ENCODE measurements at regions not wholly inside any gene's neighbourhood (a gene's known extent, or its start where the extent isn't known, plus 50 kb on each side); places are given as distances from the start of the nearest gene placed in this dataset.

DNA sequence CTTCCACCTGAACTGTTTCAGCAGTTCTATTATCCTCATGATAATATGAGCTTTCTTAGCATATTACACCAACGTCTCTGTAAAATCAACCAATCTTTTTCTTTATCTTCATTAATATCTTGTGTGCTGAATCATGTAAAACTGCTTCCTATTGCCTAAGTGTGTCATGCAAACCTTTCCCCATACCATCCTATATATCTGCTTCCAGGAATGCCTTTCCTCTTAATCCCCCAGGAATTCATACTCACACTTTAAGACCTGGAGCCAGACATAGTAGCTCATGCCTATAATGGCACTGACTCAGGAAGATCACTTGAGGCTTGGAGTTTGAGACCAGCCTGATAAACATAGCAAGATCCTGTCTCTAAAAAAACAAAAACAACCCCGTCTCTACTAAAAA, 183.9 kb downstream of the NRIP1 start:
- POLR2A ChIA-PET (ENCODE audit: unreplicated experiment) = interaction anchor here (0.7 kb wide), 2 partner anchors 10 to 84 kb away, joined by 3 to 6 read pairs; no protein-coding TSS in a partner anchor
- DNase-seq = peak; percentile 91
- no peak overlapping the region for H3K4me3 ChIP-seq (ENCODE audit: low read length)

DNA sequence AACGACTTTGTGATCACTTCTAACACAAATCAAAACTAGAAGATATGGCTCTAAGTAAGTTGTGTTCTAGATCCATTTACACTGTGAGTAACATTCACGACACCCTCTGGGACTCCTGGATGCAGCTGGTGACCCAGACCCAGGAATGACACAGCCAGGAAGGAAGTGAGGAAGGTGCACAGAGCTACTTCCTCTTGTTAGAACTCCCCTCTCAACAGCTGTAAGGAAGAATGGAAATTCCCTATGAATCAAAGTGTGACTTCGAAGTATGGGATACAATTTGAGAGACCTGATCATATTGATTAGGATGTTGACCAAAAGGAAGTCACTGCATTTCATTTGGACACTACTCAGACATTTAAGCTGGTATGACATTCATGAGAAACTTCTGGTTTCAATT, 185.3 kb downstream of the NRIP1 start:
- ChIA-PET POLR2A (ENCODE audit: unreplicated experiment) (interaction anchor here (0.6 kb wide), 1 partner anchor 969 kb away, joined by 5 read pairs; no protein-coding TSS in a partner anchor), CTCF (interaction anchor here (1.1 kb wide), 1 partner anchor 15 kb away, joined by 4 read pairs; no protein-coding TSS in a partner anchor)
- no peaks in the 10 kb centered on the region for H3K27me3 ChIP-seq (ENCODE audit: low read length)
- DNase-seq (peak; percentile 85), ATAC-seq (peak; percentile 56)
- H2AFZ ChIP-seq (ENCODE audit: low read length) = peak overlapping the region; percentile 3; the same call in 1 of the 2 replicates
- no peaks in the 10 kb centered on the region for H3K9me3 ChIP-seq (ENCODE audit: low read length)
- intact Hi-C loops (cut with micrococcal nuclease) = loop anchor here (1.0 to 5.0 kb wide), 6 partner anchors 15 to 603 kb away; no protein-coding TSS in a partner anchor
- H3K9ac ChIP-seq (ENCODE audit: low read length) = peak overlapping the region; percentile 77
- TF ChIP-seq, protein P1, sequence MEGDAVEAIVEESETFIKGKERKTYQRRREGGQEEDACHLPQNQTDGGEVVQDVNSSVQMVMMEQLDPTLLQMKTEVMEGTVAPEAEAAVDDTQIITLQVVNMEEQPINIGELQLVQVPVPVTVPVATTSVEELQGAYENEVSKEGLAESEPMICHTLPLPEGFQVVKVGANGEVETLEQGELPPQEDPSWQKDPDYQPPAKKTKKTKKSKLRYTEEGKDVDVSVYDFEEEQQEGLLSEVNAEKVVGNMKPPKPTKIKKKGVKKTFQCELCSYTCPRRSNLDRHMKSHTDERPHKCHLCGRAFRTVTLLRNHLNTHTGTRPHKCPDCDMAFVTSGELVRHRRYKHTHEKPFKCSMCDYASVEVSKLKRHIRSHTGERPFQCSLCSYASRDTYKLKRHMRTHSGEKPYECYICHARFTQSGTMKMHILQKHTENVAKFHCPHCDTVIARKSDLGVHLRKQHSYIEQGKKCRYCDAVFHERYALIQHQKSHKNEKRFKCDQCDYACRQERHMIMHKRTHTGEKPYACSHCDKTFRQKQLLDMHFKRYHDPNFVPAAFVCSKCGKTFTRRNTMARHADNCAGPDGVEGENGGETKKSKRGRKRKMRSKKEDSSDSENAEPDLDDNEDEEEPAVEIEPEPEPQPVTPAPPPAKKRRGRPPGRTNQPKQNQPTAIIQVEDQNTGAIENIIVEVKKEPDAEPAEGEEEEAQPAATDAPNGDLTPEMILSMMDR (conservative IDR thresholded peaks at IDR 0.05; ENCODE audit: low read depth, low read length) = no peak
- TF ChIP-seq EZH2 (IDR thresholded peaks at IDR 0.05; ENCODE audit: low read length, unreplicated experiment) = no peak
- TF ChIP-seq EZH2phosphoT487 (IDR thresholded peaks at IDR 0.05; ENCODE audit: borderline replicate concordance, low read length) = no peak
- no peaks in the 10 kb centered on the region for H3K9me2 ChIP-seq (replicated peaks; ENCODE audit: low read length)
- peaks cover 78% of the 10 kb centered on the region for H3K4me1 ChIP-seq (ENCODE audit: insufficient read depth, low read length)
- peak overlapping the region; percentile 94 for H3K27ac ChIP-seq (ENCODE audit: low read length)
- H4K20me1 ChIP-seq (ENCODE audit: low read length) = no peaks in the 10 kb centered on the region
- no peaks in the 10 kb centered on the region; the same call in 1 of the 2 replicates for H3K36me3 ChIP-seq (ENCODE audit: low read depth, low read length)
- H3K79me2 ChIP-seq (ENCODE audit: low read length) = peaks cover 12% of the 10 kb centered on the region; the same call in 1 of the 2 replicates
- H3K4me2 ChIP-seq (ENCODE audit: low read length) = peak overlapping the region; percentile 60
- peak overlapping the region; percentile 22; the same call in 1 of the 2 replicates for H3K4me3 ChIP-seq (ENCODE audit: low read length)
- BruUV-seq (replicated peaks) = no TSS peak
- peaks cover 16% of the 10 kb centered on the region for H3F3A ChIP-seq (ENCODE audit: low read length, unreplicated experiment)

More for the DNA sequence above, 183.9 kb downstream of the NRIP1 start:
- intact Hi-C loops (cut with micrococcal nuclease) = loop anchor here (1.0 kb wide), 1 partner anchor 711 kb away; no protein-coding TSS in a partner anchor
- no TSS peak for BruUV-seq (replicated peaks)
- Histone ChIP-seq H3K9me2 (replicated peaks; ENCODE audit: low read length) (no peaks in the 10 kb centered on the region), H3K9ac (ENCODE audit: low read length) (peak overlapping the region; percentile 77), H3K9me3 (ENCODE audit: low read length) (no peaks in the 10 kb centered on the region), H3K4me1 (ENCODE audit: insufficient read depth, low read length) (peaks cover 64% of the 10 kb centered on the region), H3K4me2 (ENCODE audit: low read length) (peak overlapping the region; percentile 60), H3K36me3 (ENCODE audit: low read depth, low read length) (no peaks in the 10 kb centered on the region; the same call in 1 of the 2 replicates), H3K27me3 (ENCODE audit: low read length) (no peaks in the 10 kb centered on the region), H4K20me1 (ENCODE audit: low read length) (no peaks in the 10 kb centered on the region), H2AFZ (ENCODE audit: low read length) (peak overlapping the region; percentile 1; the same call in 1 of the 2 replicates), H3F3A (ENCODE audit: low read length, unreplicated experiment) (peaks cover 16% of the 10 kb centered on the region), H3K79me2 (ENCODE audit: low read length) (peaks cover 8% of the 10 kb centered on the region; the same call in 1 of the 2 replicates), H3K27ac (ENCODE audit: low read length) (peak overlapping the region; percentile 94)
- ATAC-seq = peak; percentile 32
- CTCF ChIA-PET = interaction anchor here (0.8 kb wide), 1 partner anchor 184 kb away, joined by 6 read pairs; the partner anchor contains the start of gene NRIP1
- TF ChIP-seq, protein P1 (conservative IDR thresholded peaks at IDR 0.05; ENCODE audit: low read depth, low read length) = no peak
- TF ChIP-seq EZH2phosphoT487 (IDR thresholded peaks at IDR 0.05; ENCODE audit: borderline replicate concordance, low read length) (no peak), EZH2 (IDR thresholded peaks at IDR 0.05; ENCODE audit: low read length, unreplicated experiment) (no peak)
